ENCODE measurements at regions not wholly inside any gene's neighbourhood (a gene's known extent, or its start where the extent isn't known, plus 50 kb on each side); places are given as distances from the start of the nearest gene placed in this dataset.

- TF ChIP-seq CTCF (IDR thresholded peaks at IDR 0.05) (no peak), EP300 (IDR thresholded peaks at IDR 0.05; ENCODE audit: low read depth) (no peak), POLR2A (IDR thresholded peaks at IDR 0.05) (no peak), POLR2AphosphoS5 (IDR thresholded peaks at IDR 0.05) (no peak)
These were observed 468.5 kb upstream of the PIK3R1 start for GRCh38 chr5:67747096-67747495.
